ENCODE measurements at regions not wholly inside any gene's neighbourhood (a gene's known extent, or its start where the extent isn't known, plus 50 kb on each side); places are given as distances from the start of the nearest gene placed in this dataset.

- TF ChIP-seq HDAC2 (IDR thresholded peaks at IDR 0.05) (peak; percentile 29; the same call in 1 of the 2 replicates), NR4A1 (CRISPR knock-in tag; IDR thresholded peaks at IDR 0.05) (no peak), NR4A1 (tag; IDR thresholded peaks at IDR 0.05) (no peak), NR2C2 (CRISPR knock-in tag; IDR thresholded peaks at IDR 0.05) (no peak), NR2C2 (tag; IDR thresholded peaks at IDR 0.05) (peak; percentile 71), EHMT2 (IDR thresholded peaks at IDR 0.05) (peak; percentile 89), CBX5 (IDR thresholded peaks at IDR 0.05; ENCODE audit: borderline replicate concordance, low read depth) (no peak), ZFP91 (CRISPR knock-in tag; IDR thresholded peaks at IDR 0.05) (no peak), FOXA3 (CRISPR knock-in tag; conservative IDR thresholded peaks at IDR 0.05 in 1 of 2, IDR thresholded peaks at IDR 0.05 in 1 of 2) (peak; percentile 46 to 55; a peak in 1 of 4 replicates), ZNF584 (CRISPR knock-in tag; IDR thresholded peaks at IDR 0.05; ENCODE audit: low read depth) (no peak), BHLHE40 (IDR thresholded peaks at IDR 0.05; ENCODE audit: low read length) (peak; percentile 30; the same call in 1 of the 2 replicates), SRF (CRISPR knock-in tag; IDR thresholded peaks at IDR 0.05) (peak in 1 of 2 experiments; percentile 34; a peak in 1 of 4 replicates), TAF1 (IDR thresholded peaks at IDR 0.05; ENCODE audit: control insufficient read depth, extremely low read depth, insufficient read depth, low read length, severe bottlenecking) (no peak), AFF1 (IDR thresholded peaks at IDR 0.05; ENCODE audit: low read depth in 1 of 2, partially characterized antibody in 2 of 2) (peak; percentile 55 to 62), ZNF695 (CRISPR knock-in tag; IDR thresholded peaks at IDR 0.05) (no peak), DLX4 (CRISPR knock-in tag; IDR thresholded peaks at IDR 0.05) (no peak), NCOA1 (IDR thresholded peaks at IDR 0.05; ENCODE audit: low read depth) (peak; percentile 66; the same call in 1 of the 2 replicates), ZC3H4 (CRISPR knock-in tag; IDR thresholded peaks at IDR 0.05; ENCODE audit: borderline replicate concordance) (no peak)
- TF ChIP-seq, protein P1, sequence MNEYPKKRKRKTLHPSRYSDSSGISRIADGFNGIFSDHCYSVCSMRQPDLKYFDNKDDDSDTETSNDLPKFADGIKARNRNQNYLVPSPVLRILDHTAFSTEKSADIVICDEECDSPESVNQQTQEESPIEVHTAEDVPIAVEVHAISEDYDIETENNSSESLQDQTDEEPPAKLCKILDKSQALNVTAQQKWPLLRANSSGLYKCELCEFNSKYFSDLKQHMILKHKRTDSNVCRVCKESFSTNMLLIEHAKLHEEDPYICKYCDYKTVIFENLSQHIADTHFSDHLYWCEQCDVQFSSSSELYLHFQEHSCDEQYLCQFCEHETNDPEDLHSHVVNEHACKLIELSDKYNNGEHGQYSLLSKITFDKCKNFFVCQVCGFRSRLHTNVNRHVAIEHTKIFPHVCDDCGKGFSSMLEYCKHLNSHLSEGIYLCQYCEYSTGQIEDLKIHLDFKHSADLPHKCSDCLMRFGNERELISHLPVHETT (CRISPR knock-in tag; conservative IDR thresholded peaks at IDR 0.05 in 1 of 2, IDR thresholded peaks at IDR 0.05 in 1 of 2) = peak in 1 of 2 experiments; percentile 68; a peak in 2 of 4 replicates
Measured at GRCh38 chr4:128461291-128462102, 173.9 kb upstream of the PGRMC2 start (continued).
